GM19467 (cell line): ENCODE measurements at regions not wholly inside any gene's neighbourhood (a gene's known extent, or its start where the extent isn't known, plus 50 kb on each side); places are given as distances from the start of the nearest gene placed in this dataset.

ENCODE experiments used
- ATAC-seq: cut with Tn5 transposase; IDR thresholded peaks from one replicate; pipeline ENCODE4 v1.9.1; 2021; ENCODE audit warnings: mild to moderate bottlenecking, moderate library complexity; ENCODE audit not compliant: unreplicated experiment

DNA sequence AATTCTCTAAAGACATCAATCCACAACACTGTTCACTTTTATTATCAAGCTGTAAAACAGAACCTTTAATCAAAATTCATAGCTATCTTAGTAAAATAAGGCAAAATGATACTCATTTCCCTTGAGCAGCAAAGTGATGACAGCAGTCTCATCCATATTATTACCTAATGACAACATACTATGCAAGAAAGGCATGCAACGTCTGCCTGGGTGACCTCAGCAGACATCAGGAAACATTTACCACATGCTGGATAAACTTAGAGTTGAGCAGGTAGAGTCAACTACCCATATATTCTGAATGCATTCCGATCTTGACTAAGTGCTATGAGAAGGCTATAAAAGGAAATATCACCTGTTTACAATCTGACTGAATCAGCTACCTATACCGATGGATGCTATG, 145.1 kb downstream of the SIPA1L2 start:
- ATAC-seq, result no peak

DNA sequence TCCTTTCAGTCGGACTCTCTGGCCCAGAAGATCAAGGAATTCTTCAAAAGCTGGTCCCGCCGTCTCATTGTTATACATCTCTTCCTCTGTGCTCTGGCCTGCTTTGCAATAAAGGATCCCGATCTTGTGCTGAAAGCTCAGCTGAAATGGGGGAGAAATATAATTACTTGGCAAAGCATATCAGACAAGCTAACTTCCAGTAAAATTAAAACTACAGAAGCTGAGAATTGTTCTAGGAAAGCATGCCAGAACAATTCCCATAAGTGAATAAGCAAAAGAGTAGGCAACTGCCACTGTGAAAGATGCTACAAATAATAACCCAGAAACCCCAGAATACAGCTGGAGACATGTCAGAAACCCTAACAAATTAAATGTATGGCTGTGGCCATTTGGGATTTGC, 146.1 kb downstream of the SIPA1L2 start:
- ATAC-seq, result no peak

DNA sequence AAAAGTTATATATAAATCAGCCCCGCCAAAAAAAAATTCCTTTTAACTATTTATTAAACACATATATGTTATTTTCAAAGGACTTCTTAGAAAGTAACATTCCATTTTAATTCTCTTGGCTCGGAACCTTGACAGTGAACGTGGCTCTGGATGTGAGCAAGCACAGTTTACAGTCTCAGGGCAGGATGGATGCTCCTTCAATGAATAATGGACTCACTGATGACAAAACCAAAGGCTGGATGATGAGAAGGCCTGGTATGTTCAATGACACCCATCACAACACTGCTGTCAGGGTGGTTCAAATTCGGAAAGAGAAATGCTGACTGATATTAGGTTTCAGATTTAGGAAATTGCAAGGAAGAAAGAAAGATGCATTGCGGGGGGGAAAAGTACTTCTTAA, 148.8 kb downstream of the SIPA1L2 start:
- no peak for ATAC-seq

DNA sequence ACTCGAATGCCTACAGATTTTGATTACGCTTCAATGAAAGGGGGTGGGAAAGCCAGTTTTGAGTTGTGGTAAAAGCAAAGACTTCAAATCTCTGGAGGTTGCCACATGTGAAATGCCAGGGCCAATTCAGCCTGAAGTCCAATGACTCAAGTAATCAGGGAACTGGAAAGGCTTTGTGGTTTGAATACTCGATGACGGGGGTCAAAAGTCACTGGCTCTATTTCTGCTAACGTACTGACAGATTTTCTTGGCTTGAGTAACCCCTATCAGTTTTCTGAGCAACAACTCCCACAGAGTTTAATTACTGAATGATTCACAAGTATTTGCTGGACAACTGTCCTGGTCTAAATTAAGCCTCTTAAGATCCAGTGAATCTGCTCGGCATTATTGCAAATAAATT, 152.2 kb downstream of the SIPA1L2 start:
- ATAC-seq, result no peak

DNA sequence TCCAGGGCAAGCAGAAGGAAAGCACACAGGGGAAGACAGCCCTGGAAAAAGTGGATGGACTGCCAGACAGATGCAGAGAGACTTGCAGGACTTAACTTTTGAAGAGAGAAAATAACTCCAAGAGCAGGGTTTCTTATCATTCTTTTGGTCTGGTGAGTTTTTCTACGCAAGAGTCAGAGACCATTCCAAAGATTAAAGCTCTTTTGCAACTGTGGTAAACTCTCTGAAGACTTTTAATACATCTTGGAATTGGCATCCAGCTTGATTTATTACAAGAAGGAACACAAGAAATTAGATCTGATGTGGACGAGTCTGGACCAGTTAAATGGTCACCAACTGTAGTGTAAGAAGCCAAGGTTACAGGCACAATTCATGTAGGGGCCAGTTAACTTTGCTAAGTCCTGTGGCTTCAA, 153.4 kb downstream of the SIPA1L2 start:
- ATAC-seq, result no peak

DNA sequence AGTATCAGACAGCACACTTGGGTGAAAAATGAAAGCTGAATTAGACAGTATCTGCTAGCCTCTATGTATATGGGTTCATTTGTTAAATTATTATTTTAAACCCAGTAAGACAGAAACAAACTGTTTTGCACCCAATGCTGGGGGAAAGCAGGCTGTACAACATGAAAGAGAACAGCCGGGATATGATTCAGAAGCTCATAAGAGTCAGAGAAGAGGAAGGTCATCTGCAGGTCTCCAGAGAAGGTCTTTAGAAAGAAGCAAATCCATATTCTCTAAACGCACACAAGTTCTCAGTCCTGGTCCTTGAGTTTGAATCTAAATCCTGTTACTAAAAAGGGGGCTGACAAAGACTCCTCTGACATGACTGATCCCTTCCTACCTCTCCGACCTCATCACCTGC, 155.1 kb downstream of the SIPA1L2 start:
- ATAC-seq, result no peak

DNA sequence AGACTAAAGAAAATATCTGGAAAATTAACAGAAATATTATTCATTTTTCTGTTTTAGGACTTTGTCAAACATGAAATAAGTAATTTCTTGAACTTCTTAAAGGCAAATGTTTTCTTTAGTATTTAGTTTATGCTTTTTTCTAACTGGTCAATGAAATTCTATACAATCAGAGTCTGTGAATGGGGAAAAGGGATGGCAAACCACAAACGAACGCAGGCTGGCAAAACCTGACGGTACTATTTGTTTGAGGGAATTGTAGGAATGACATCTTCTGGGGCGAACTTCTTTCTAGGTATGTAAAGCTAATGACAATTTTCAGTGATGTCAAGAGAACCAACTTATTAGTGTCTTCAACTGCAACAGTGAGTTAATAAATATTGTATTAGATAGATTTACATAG, 156.0 kb downstream of the SIPA1L2 start:
- ATAC-seq, result no peak

DNA sequence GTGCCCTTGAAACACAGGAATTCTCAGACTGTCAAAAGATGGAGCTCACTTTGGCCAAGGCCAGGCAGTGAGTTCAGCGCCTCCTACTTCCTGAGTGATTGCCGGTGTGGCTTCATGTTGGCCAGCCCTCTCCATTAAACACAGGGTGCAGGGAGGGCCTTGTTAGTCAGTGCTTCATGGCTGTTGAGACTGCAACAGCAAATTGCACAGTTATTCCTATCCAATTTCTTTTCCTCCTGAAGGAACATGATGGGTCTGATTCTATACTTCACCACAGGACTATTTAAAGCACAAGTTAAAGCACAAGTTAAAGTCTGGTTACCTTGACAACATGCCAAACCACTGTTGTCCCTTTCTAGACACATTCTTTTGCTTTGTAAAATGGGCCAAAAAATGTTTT, 156.6 kb downstream of the SIPA1L2 start:
- ATAC-seq, result no peak

DNA sequence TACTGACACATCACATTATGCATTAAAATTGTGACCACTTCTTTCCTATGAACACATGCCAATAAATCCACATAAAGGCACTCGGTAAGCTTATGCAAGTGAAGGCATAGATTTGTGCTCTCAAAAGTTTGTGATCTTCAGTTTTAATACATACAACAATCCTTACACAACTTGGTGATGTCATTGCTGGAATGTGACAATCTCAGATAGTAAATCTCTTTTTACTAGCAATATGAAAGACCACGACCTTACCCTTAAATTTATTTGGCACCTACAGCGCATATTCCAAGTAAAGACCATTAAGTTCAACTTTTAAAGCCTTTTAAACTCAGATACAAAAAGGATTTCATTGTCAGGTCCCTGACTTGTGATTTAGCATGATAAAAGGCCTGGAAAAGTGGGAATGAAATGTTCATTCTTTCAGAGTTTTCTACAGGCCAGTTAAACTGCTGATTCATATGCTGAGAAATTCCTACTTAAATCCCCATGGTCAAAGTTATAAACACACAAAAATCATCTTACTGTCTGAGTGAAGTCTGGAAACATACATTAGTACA, 157.4 kb downstream of the SIPA1L2 start:
- ATAC-seq, result no peak

DNA sequence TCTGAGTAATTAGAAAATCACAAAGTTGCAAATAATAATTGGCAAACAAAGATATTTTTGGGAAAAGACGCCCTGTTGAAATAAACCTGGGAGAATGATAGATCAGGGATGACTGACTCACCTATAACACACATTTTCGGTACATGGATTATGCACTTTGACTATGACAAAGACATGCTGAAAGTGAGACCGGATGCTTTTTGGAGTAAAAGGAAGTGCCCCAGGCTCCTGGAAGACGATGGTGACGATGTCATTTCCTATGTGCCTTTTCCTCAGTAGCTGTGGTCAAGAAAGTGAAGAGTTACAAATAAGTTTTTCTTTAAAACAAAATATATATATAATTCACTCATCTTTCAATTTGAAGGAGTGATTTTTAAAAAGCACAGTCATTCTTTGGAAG, 158.7 kb downstream of the SIPA1L2 start:
- ATAC-seq, result no peak

DNA sequence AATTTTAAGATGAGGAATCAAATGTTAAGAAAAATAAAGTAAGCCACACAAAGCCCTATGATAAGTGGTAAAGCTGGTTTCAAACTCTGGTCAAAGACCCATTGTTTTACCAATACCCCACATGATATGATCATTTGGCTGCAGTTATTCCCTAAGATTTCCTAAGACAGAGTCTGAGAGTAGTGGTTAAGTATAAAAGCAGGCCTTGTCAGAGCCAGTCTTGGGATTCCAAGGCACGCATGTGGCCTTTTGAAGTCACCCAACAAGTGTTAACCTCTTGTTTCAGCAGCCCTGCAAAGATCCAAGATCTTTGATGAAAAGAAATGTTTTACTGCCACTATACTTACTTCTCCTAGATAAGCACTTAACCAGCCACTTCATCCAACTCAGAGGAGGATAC, 159.2 kb downstream of the SIPA1L2 start:
- no peak for ATAC-seq

DNA sequence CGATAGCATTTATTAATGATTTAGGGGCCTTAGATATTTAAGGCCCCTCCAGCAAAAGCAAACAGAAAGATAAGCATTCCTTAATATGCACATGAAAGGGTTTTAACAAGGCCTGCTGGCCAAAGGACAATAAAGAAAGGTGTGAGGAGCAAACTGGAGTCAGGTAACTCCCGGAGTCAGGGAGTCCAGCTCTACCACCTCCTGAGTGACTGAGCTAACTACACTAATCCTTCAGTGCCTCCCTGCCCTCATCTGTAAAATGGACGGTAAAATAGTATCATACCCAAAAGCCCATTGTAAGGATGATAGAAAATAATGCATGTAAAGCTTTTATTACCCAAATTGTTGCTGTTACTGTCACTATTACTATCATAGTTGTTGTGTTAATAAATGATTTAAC, 161.7 kb downstream of the SIPA1L2 start:
- no peak for ATAC-seq

DNA sequence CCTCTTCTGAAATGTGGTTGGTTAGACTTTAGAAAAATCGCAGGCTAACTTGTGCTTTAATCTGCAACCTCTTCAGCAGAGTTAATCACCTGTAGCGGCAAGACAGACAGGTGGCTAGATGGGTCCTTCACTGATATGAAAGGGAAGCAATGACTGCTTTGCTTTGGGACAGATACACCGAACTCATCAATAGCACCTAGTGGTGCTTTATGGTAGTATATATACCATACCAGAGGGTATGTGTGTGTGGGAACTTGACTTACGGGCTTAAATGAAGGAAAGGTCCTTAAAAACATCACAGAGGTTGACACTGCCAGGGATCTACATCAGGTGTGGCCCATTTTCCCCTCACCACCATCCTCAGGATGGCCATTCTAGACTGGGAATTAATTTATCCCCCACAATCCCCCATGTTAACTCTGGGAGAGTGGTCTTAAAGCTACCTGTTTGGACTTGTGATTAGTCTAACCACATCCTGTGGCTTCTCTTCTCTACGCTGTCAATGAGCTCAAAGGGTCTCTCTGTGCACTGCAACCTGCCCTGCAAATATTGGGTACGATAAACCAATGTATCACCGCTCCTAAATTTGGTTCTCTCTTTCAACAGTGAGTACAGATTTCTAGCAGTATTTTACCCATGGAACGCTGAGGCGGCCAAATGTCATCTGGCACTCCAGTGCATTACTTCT, 162.7 kb downstream of the SIPA1L2 start:
- ATAC-seq, result no peak

DNA sequence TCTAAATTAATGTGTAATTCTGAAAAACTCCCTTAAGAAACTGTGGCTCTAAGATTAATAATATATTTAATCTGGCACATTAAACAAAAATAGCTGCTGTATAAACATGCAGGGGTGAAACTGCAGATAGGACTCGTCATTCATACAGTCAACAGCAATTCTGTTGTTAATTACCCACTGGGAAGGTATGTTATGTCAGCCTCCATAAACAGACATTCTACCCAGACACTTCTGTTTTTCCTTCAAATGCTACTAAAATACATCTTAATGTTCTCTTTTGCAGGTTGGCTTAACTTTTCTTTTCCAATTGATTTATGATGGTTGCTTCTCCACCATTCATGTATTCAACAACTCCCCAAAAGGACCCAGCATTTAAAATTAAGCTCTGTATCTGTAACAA, 165.6 kb downstream of the SIPA1L2 start:
- no peak for ATAC-seq

DNA sequence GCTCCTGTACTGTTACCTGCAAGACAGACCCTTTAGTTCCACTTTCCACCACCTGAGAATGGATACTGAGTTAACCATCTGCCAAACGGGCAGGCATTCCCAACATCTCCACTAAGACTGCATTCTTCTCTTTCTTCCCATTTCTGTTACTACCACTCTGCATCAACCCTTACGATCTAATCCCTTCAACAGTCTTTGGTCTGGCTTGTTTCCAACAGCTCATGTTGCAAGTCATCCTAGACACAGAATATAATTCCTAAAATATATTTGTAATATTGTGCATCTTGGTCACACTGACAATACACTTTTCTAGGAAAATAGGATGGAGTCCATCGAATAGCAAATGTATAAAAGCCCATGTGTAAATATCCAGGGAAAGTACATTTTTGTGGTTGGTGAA, 166.7 kb downstream of the SIPA1L2 start:
- no peak for ATAC-seq

DNA sequence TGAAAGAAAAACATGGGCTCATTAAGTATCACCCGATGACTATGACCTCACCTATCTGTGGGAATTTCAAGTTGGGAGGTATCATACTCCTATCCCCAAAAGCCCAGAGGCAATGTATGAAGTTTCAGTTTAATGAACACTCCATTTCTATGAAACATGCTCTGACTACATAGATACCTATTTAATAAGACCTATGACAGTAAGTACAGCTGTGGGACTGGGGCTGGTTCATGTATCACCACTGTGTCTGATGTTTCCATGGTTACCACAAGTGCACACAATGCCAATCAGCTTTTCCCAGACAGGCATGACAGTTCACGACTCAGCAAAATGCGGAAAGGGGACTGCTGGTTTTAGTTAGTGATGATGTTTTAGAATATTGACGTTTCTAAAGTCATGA, 167.7 kb downstream of the SIPA1L2 start:
- ATAC-seq, result no peak

DNA sequence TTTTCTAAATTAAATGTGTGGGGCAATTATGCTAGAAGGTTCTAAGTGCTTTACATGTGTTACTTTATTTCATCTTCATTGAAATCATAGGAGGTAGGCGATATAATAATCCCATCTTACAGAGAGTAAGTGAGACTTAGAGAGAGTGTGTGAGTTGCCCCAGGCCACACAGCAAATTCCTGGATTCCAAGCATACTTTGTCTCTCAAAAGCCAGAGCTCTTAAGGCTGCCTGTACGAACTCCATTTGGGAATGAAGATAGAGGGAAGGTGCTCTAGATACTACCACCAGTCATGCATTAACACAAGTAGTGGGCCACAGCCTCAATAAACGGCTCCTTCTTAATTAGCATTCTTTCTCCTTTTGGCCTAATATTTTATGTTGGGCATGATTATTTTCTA, 170.1 kb downstream of the SIPA1L2 start:
- ATAC-seq, result no peak

DNA sequence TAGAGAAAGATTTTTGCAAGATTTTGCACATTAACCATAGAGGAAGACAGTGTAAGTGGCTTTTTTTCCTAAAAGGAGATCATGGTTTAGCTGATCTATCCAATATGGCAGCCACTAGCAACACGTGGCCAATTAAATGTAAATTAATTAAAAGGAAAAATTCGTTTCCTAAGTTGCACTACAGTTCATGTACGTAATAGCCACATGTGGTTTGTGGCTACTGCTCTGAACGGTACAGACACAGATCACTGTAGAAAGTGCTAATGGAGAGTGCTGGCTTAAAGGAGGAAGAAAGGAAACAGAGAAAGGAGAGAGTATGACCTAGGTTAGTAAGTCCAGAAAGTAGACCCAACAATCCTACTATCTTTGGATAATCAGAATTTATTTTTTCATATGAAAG, 170.8 kb downstream of the SIPA1L2 start:
- no peak for ATAC-seq

DNA sequence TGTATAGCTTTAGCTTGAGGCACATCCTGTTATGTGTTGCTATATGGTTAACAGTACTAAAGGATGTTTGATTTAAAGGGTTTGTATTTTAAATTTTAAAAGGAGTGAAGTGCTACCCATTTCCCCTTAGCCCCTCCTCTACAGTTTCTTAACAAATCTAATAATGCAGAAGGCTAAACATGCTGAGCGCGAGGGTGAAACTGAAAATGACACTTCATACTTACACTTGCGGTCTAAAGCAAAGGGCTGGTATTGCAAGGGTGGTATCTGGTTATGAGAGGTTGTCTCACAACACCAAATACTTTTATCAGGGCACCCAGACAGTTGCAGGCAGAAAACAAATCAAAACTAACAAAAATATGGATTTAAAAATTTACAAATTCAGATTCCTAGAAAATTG, 172.3 kb downstream of the SIPA1L2 start:
- ATAC-seq, result no peak

DNA sequence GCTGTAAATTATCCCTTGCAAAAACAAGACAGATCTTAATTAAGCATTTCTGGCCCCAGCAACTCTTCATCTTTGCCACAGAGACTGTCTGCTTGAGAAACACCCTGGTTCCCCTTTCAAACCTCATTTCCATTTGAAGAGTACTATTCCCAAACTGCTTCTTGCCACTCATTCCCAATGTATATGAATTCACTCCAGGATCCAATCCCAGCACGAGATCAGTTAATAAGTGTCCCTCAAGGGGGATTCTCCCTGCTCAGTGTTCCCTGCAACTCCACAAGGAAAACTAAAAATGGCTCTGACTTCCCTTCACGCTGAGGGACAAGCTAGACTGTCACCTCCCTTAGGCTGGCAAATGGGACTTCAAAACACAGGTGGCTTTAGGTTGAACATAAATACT, 173.2 kb downstream of the SIPA1L2 start:
- ATAC-seq, result no peak

DNA sequence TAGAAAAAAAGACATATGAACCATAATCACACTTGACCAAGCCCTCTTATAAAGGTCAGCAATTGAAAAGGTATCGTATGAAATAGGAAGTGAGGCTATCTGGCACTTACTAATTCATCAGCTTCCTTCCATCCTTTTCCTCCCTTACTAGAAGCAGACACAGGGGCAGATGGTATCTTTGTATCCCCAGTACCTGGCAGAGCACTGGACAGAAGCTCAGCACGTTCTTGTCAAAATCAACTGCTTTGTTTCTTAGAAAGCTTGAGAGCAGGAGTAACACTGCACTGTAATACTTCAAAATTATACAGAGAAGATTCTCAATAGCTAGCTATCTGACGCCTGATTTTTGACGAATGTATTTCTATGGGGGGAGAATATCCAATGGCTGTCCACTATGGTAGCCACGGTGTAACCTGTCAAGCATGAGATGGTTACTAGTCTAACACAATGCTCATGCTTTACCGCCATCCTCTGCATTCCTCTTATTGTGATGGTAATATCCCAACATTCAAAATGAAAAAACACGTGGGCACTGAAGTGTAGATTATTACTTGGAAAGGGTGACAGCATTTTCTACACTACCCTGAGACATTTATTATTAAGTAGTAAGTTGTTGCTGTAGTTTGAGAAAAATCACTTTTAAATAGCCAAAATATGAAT, 175.6 kb downstream of the SIPA1L2 start:
- no peak for ATAC-seq

DNA sequence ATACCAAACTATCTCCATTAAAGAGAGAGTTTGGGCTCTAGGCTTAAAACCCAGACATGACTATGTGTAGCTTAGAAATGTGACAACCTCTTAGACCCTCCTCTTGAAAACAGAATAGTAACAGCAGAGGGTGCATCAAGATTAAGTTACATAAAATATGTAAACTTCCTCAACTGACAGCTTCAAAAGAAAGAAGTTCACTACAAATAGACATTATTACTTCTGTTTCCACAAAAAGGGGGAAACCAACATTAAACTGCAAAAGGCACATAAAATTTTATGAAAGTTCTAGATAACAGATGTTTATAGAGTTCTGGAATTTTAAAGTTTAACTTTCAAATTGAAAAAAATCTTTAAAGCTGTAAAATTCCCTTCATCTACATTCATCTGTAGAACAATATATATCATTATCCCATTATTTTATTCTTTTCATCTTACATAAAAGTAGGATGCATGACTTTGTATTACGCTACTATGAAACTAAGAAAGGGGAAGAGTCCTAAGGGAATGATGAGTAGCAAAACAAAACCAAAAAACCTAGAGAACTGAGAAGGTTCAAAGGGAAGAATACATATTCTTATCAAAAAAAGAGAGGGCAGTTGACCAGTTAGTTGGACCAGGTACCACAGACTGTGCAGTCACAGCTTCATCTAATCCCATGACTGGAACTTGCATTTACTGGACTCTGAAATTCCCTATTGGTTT, 177.0 kb downstream of the SIPA1L2 start:
- no peak for ATAC-seq
